Fibroblast of peridontal ligament (primary cell): ENCODE measurements at regions not wholly inside any gene's neighbourhood (a gene's known extent, or its start where the extent isn't known, plus 50 kb on each side); places are given as distances from the start of the nearest gene placed in this dataset.
"Not testable (repeated sequence)": the region's sequence is repeated elsewhere in the genome, so short reads cannot be mapped to it uniquely, and the experiment has no call there.

Experiments
- DNase-seq: peaks from one replicate; pipeline ENCODE4 v3.0.0-alpha.2; 2010; ENCODE audit errors: extremely low read depth

DNA sequence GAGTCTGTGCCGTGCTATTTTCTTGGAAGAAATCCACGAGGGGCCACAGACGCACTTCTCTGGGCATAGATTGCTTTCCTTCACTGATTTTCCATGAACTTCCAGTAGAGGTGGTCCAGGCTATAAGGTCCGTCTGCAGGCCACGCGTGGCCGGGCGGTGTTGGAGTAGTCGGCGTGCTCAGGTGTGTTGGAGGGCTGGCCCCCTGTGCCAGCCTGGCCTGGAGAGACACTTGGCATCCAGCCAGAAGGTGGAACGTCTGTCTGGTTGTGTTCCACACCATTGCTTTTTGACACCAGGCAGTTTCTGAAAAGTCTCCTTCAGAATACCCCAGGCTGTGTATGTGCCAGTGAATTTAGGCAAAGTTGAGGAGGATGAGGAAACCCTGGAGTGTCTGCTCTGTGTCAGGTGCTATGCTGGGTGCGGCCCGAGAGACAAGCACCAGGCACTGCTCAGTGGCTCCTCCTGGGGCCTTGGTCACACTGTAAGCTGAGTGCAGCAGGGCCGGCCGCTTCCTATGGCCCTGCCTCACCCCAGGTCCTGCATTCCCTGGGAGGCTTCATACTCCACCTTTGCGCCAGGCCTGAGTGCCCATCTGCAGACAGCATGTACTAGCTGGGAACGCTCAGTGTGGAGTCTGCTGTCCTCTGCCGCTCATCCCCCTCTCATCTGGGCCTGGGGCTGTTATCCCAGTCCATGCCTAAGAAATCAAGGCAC, 52.1 kb upstream of the TAMM41 start:
- DNase-seq, result no peak

DNA sequence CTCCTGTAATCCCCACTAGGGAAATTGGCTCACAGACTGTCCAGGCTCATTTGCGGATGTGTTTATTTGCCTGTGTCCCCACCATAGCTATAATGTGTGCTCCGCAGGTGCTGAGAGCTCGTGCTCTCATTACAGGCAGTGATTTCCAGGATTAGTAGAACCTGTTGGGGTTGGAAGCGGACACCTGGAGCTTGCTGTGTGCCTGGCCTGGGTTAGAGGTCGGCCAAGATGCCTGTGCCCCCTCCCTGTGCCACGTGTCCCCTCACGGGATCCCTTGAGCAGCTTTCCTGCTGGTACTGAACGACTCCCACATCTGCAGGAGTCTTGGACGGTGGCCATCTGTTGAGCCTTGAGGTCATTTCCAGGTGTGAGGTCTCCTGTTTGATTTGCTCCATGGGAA, 52.7 kb upstream of the TAMM41 start:
- DNase-seq, result not testable (repeated sequence)

DNA sequence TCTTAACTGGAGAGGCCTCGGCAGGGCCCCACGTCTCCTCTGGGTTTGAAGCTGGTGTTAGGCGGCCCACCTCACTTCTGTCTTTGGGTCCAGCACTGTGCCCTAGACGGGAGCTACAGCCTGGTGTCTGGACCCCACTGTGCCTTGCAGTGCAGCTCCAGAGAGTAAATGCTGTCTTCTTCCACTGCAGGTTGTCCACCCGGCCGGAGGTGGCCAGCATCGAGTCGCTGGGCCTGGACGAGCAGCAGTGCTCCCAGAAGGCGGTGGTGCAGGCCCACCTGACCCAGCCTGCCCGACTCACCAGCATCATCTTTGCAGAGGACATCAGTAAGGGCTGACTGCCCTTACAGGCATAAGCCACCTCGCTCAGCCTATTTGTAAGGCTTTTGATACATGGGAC, 53.1 kb upstream of the TAMM41 start:
- DNase-seq, result no peak

DNA sequence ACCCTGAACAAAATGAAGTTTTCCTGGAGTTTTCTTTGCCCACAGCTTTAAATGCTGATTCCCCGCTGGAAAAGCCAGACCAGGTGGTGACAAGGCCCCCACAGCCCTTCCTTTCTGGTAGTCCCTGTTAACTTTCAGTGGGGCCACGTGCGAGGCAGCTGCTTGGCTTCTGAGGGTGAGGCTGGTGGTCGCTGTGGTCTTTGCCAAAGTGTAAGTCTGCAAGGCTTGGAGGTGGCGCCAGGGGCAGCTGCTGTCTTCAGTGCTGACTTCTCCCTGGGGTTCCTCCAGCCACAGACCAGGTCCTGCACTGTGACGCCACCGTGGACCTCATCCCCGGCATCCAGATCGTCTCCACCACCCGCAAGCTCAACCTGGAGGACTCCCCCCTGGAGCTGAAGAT, 54.1 kb upstream of the TAMM41 start:
- DNase-seq, result no peak

DNA sequence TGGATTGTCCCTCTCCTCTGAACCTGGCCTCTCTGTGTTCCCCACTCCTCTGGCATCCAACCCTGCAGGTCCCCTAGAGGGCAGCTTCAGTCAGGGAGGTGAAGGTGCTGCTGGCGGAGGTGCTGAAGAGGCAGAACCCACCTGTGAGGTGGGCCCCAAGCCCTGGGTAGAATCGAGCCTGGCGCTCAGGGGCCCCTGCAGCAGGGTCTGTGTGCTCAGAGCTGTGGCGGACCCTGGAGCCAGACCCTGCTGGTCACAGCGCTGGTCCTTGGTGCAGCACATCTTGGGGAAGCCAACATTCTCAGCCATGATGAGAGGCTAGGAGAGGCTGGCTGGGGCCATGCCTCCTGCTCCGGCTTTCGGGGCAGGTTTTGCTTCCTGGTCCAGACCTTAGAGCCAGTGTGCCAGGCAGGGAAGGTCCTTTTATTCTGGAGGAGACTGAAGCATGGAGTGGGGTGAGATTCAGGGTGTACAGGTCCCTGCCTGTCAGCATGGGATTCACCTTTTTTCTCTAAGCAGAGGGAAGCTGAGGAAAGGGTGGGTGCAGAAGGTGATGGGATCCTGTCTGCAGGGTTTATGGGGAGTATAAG, 54.7 kb upstream of the TAMM41 start:
- no peak for DNase-seq

DNA sequence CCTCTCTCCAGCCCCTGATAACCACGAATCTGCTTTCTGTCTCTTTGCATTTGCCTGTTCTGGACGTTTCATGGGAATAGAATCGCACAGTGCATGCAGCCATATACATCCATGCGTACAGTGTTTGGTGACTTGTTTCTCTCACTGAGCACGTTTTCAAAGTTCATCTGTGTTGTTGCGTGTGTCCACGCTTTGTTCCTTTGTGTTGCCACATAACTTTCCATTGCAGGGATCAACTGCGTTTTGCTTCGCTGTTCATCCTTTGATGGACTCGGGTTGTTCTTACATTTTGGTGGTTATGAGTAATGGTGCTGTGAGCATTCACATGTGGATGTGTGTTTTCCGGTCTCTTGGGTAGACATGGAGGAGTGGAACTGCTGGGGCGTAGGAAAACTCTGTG, 56.4 kb upstream of the TAMM41 start:
- no peak for DNase-seq

DNA sequence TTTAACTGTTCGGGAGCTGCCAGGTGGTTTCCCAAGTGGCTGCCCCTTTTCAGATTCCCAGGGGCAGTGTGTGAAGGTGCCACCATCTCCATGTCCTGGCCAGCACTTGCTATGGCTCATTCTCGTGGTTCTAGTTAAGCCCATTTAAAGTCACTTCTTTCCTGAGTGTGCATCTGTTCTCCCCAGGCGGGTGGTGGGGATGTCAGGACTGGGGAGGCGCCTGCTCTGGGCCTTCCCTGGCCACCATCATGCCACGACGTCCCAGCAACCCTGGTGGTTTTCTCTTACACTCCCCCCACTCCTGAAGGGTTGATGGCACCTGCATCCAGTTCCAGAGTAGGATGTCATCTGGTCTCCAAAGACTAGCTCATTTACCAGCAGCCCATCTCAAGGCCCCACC, 56.8 kb upstream of the TAMM41 start:
- no peak for DNase-seq

DNA sequence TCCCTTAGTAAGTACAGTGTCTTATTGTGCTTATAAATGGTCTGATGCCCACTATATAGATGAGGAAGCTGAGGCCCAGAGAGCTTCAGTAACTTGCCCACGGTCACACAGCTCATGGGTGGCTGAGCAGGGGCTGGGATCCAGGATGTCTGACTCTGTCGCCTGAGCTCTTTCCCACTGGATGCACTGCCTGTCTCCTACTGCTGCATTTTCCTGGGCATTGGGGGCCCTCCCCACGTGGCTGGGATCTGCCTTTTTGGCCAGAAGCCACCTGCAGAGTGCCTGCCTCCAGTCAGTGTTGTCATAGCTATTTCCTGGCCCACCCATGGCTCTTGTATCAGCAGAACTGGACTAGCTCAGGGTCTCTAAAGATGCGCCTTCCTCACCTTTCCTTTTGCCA, 57.5 kb upstream of the TAMM41 start:
- no peak for DNase-seq

DNA sequence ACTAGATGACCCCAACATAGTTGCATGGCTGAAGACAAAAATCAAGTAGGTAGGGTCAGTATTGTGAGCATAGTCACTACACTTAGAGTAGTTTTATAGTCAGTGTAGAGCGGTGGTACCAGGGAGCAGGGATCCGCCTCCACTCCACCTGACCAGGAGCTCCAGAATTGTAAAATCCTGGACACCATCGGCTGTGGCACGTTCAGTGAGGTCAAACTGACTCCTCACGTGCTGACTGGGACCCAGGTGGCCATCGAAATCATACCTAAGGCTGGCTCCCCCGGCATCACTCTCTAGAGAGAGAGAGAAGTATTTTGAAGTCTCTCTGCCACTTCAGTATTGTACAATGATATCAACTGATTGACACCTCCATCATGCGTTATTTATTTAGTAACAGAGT, 59.7 kb upstream of the TAMM41 start:
- no peak for DNase-seq

DNA sequence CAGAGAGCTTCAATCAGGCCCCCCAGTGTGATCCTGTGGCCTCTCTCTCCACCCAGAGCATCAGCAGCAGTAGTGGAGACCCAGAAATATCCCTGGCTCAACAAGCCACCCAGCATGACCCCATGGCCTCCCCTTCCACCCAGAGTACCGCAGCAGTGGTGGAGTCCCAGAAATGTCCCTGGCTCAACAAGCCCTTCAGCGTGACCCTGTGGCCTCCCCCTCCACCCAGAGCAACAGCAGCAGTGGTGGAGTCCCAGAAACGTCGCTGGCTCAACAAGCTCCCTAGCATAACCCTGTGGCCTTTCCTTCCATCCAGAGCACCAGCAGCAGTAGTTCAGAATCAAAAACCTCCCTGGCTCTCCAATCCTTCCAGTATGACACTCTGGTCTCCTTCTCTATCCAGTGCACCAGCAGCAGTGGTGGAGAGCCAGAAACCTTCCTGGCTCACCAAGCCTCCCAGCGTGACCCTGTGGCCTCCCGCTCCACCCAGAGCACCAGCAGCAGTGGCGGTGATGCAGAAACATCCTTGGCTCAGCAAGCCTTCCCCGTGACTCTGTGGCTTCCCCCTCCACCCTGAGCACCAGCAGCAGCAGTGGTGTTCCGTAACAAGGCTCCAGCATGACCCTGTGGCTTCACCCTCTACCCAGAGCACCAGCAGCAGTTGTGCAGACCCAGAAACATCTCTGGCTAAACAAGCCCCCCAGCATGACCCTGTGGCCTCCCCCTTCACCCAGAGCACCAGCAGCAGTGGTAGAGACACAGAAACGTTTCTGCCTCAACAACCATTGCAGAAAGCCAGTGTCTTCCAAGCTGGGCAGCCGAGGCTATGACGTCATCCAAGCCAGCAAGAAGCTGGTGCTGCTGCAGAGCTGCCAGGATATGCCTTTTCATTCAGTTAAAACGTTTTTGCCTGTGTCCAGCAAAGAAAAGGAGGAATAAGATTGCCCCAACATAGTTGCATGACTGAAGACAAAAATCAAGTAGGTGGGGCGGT, 61.3 kb upstream of the TAMM41 start:
- peak; percentile 21 for DNase-seq

DNA sequence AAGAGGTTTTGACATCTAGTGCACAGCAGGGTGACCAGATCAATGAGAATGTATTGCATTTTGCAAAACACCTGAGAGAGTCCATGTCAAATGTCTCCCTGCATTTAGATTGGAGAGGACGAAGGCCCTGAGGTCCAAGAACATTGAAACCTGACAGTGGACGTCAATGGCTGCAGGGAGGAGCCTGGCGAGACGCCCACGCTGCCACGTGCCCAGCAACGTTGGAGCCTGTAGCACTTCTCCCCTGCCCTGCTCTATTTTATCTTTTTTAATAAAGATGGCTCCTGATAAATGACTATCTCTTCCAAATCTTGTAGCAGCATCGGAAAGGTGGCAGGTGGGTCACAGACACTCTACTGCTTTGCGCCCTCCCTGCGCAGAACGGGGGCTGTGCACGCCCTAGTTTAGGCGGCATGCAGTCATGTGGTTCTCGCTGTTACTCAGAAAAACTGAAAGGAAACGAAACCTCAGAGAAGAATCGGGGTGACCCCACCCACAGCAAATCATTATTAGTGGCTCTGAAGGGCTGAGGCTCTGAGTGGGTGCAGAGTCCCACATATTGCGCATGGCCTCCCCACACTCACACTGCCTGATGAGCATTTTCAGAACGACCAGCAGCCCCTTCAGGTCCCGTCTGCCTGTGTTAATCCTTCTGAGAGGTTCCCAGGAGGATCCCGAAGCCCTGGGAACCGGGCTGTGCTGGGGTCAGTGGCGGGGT, 62.5 kb upstream of the TAMM41 start:
- no peak for DNase-seq

DNA sequence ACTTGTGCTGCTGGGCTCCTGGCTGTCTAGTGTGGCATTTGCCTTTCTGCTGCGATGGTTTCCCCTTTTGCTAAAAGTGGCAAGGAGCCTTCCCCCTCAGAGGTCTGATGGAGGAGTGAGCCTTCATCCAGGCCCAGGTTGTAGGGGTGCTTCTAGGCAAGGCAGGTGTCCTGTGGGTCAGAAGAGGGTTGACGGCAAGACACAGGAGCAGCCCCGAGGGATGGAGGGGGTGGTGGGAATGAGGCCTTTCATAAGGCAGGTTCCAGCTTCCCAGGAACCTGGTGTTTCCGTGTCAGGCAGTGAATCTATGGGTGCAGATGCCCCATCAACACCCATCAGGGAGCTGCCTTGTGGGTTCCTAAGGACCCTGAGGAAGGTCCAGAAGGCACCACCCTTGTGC, 63.0 kb upstream of the TAMM41 start:
- no peak for DNase-seq

DNA sequence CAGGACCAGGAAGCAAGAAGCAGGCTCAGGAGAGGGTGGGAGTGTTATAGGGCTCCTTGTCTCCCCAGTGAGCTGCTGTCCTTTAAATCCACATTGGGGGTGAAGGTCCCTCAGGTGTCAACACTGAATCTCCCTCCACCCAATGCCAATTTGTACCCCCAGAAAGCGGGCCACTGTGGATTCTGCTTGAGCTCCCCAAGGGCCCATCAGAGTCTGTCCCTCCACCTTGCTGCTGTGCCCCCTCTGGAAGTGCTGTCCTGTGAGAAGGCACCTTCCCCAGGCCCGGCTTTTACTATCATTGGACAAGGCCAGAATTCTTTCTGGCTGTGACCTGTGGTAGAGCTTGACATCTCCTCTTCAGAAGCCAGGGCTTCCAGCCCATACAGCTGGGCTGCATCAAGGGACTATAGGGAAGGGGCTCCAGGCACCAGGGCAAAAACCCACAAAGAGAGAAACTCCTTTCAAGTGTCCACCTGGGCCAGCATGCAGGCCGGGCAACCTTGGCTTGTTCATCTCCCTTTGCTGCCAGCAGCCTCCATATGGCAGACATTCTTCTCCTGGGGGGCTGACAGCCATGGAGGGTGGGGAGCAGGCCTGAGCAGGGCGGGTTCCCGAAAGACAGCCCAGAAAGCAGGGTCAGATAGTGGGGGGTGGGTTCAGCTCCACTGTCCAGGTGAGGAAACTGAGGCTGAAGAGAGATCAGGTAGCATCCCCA, 63.7 kb upstream of the TAMM41 start:
- not testable (repeated sequence) for DNase-seq

DNA sequence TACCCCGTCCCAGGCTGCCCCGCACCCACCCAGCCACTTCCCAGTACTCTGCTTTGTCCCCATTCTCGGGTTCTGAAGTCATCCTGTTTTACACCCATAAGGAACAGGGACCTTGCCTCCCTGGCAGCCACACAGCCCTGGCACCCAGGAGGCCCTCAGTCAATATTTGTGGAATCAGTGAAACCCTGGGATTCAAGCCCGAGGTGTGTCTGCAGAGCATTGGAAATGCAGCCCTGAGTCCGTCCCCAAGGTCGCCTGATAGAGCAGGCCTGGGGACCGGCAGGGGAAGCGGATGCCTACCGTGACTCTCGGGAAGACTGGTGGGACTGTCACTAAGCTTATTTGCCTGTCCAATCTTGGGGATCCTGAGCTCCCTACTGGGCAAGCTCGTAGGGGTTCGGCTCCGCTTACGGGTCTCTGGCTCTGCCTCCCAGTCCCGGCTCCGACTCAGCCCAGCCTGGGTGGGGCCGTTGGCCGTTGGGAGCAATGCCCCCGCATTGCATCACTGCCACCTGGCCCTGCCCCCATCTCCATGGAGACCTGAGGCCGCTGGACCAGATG, 64.4 kb upstream of the TAMM41 start:
- peak; percentile 10 for DNase-seq

DNA sequence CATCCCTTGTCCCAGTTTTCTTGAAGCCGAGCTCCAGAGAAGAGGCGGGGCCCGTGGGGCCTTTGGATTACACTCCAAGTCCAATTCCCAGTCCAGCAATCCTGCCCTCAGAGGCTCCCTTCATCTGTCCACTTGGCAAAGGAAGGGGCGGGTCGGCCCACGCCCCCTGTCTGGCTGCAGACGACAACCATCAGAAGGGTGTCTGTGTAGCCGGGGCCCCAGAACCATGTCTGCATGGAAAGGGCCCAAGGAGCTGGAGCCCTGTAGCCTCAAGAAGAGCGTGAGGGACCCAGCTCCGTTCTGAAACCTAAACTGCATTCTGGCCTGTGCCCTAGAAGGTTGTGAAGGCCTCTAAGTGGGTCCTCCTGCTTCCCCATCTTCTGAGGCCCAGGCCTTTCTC, 65.2 kb upstream of the TAMM41 start:
- not testable (repeated sequence) for DNase-seq

DNA sequence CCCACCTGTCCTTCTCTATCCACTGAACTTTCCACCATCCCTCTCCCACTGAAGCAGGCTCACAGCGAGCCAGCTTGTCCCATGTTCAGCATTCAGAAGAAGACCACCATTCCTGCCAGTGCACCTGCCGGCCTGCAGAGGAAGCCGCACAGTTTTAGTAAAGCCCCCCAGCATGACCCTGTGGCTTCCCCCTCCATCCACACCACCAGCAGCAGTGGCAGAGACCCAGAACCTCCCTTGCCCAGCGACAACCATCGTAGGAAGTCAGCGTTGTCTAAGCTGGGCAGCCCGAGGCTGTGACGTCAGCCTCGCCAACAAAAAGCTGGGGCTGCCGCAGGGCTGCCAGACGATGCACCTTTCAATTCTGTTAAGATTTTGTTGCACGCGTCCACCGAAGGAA, 66.6 kb upstream of the TAMM41 start:
- DNase-seq, result no peak

DNA sequence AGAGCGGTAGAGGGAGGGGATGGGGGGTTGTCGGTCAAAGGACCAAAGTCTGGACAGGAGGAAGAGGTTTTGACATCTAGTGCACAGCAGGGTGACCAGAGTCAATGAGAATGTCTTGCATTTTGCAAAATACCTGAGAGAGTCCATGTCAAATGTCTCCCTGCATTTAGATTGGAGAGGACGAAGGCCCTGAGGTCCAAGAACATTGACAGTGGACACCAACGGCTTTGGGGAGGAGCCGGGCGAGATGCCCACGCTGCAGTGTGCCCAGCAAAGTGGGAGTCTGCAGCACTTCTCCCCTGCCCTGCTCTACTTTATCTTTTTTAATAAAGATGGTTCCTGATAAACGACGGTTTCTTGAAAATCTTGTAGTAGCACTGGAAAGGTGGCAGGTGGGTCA, 67.4 kb upstream of the TAMM41 start:
- no peak for DNase-seq

DNA sequence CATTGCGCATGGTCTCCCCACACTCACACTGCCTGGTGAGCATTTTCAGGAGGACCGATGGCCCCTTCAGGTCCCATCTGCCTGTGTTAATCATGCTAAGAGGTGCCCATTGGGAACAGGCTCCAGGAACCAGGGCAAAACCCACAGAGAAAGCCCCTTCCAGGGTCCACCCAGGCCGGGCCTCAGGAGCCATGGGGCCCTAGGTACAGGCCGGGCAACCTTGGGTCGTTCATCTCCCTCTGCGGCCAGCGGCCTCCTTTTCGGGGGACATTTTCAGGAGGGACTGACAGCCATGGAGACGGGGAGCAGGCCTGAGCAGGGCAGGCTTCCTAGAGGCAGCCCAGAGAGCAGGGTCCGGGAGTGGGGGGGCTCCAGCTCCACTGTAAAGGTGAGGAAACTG, 68.0 kb upstream of the TAMM41 start:
- no peak for DNase-seq

DNA sequence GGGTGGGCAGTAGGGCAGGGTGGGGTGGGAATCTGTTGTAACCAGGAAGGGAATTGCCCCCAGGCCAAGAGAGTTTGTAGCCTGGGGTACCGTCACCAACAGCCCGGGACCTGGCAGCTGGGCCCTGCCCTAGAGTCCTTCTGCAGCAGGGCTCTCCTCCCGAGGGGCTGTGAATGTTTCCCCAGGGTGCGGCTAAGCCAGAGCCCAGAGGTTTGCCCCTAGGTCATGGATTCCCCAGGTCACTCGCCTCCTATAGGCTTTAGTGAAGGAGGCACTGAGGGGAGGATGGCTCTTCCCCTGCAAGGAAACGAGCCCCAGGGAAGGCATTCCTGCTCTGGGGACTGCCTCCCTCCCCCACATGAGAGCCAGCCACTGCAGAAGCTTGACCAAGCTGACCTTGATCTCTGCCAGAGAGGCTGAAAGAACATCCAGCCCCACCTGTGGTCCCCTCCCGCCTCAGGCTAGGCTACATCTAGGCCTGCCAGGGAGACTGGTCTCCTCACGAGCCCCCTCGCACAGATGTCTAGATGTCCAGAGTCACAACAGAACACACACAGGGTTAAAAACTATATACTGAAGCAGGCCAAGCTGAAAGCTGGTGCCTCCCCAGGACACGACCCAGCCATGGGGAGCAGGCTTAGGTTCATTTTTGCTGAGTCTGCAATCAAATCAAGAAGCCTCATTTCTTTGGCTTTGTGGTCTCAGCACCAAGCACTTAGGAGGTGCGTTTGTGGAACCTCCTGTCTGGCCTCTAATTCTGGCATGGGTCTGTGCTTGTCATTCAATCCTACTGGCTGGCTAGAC, 69.1 kb upstream of the TAMM41 start:
- DNase-seq, result no peak

DNA sequence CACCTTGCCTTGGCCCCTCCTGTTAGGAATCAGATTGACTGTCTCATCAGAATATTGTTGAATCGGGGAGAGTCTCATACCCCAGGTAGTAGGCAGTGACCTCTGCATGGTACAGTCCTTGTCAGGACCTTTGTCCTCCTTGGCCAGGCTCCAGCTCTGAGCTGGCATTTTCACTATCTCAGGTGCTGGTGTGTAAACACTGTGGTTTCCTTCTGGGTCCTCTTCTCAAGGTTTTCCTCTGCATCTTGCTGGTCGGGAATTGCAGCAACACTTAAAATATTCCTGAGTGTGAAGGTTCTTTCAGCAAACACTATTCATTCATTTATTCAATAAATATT, 69.7 kb upstream of the TAMM41 start:
- not testable (repeated sequence) for DNase-seq
